ENCODE measurements at regions not wholly inside any gene's neighbourhood (a gene's known extent, or its start where the extent isn't known, plus 50 kb on each side); places are given as distances from the start of the nearest gene placed in this dataset.

- ATAC-seq: no peak
- TF ChIP-seq CTCF (conservative IDR thresholded peaks at IDR 0.05; ENCODE audit: low read depth in 2 of 2) (no peak), JUNB (IDR thresholded peaks at IDR 0.05; ENCODE audit: unreplicated experiment) (no peak), CREB1 (CRISPR knock-in tag; IDR thresholded peaks at IDR 0.05; ENCODE audit: low read depth) (no peak), POLR2AphosphoS5 (IDR thresholded peaks at IDR 0.05; ENCODE audit: low read depth) (no peak), ZNF114 (CRISPR knock-in tag; IDR thresholded peaks at IDR 0.05) (no peak), ZNF331 (CRISPR knock-in tag; IDR thresholded peaks at IDR 0.05; ENCODE audit: low read depth) (no peak), STAT1 (IDR thresholded peaks at IDR 0.05; ENCODE audit: unreplicated experiment) (no peak), ETS1 (IDR thresholded peaks at IDR 0.05) (no peak), EZH2phosphoT487 (IDR thresholded peaks at IDR 0.05; ENCODE audit: unreplicated experiment) (no peak), REST (IDR thresholded peaks at IDR 0.05; ENCODE audit: unreplicated experiment) (no peak), NANOG (IDR thresholded peaks at IDR 0.05; ENCODE audit: borderline replicate concordance) (no peak), EZH2 (IDR thresholded peaks at IDR 0.05; ENCODE audit: low read depth, unreplicated experiment) (no peak)
- TF ChIP-seq, protein P1, sequence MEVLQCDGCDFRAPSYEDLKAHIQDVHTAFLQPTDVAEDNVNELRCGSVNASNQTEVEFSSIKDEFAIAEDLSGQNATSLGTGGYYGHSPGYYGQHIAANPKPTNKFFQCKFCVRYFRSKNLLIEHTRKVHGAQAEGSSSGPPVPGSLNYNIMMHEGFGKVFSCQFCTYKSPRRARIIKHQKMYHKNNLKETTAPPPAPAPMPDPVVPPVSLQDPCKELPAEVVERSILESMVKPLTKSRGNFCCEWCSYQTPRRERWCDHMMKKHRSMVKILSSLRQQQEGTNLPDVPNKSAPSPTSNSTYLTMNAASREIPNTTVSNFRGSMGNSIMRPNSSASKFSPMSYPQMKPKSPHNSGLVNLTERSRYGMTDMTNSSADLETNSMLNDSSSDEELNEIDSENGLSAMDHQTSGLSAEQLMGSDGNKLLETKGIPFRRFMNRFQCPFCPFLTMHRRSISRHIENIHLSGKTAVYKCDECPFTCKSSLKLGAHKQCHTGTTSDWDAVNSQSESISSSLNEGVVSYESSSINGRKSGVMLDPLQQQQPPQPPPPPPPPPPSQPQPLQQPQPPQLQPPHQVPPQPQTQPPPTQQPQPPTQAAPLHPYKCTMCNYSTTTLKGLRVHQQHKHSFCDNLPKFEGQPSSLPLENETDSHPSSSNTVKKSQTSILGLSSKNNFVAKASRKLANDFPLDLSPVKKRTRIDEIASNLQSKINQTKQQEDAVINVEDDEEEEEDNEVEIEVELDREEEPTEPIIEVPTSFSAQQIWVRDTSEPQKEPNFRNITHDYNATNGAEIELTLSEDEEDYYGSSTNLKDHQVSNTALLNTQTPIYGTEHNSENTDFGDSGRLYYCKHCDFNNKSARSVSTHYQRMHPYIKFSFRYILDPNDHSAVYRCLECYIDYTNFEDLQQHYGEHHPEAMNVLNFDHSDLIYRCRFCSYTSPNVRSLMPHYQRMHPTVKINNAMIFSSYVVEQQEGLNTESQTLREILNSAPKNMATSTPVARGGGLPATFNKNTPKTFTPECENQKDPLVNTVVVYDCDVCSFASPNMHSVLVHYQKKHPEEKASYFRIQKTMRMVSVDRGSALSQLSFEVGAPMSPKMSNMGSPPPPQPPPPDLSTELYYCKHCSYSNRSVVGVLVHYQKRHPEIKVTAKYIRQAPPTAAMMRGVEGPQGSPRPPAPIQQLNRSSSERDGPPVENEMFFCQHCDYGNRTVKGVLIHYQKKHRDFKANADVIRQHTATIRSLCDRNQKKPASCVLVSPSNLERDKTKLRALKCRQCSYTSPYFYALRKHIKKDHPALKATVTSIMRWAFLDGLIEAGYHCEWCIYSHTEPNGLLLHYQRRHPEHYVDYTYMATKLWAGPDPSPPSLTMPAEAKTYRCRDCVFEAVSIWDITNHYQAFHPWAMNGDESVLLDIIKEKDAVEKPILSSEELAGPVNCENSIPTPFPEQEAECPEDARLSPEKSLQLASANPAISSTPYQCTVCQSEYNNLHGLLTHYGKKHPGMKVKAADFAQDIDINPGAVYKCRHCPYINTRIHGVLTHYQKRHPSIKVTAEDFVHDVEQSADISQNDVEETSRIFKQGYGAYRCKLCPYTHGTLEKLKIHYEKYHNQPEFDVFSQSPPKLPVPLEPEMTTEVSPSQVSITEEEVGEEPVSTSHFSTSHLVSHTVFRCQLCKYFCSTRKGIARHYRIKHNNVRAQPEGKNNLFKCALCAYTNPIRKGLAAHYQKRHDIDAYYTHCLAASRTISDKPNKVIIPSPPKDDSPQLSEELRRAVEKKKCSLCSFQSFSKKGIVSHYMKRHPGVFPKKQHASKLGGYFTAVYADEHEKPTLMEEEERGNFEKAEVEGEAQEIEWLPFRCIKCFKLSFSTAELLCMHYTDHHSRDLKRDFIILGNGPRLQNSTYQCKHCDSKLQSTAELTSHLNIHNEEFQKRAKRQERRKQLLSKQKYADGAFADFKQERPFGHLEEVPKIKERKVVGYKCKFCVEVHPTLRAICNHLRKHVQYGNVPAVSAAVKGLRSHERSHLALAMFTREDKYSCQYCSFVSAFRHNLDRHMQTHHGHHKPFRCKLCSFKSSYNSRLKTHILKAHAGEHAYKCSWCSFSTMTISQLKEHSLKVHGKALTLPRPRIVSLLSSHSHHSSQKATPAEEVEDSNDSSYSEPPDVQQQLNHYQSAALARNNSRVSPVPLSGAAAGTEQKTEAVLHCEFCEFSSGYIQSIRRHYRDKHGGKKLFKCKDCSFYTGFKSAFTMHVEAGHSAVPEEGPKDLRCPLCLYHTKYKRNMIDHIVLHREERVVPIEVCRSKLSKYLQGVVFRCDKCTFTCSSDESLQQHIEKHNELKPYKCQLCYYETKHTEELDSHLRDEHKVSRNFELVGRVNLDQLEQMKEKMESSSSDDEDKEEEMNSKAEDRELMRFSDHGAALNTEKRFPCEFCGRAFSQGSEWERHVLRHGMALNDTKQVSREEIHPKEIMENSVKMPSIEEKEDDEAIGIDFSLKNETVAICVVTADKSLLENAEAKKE (CRISPR knock-in tag; IDR thresholded peaks at IDR 0.05): no peak
- Mint-ChIP-seq H3K36me3 (ENCODE audit: low read depth) (no peaks in the 10 kb centered on the region), H3K27ac (no peak overlapping the region), H3K9me3 (no peaks in the 10 kb centered on the region), H3K27me3 (ENCODE audit: insufficient read depth, low read depth, poor library complexity) (no peaks in the 10 kb centered on the region), H3K4me1 (peaks cover 12% of the 10 kb centered on the region), H3K4me3 (no peak overlapping the region)
- H3K4me3 ChIP-seq: no peak overlapping the region
- no peaks in the 10 kb centered on the region for H3K36me3 ChIP-seq (ENCODE audit: insufficient read depth)
- H4K20me1 ChIP-seq (replicated peaks; ENCODE audit: insufficient read depth): no peaks in the 10 kb centered on the region
- peaks cover 7% of the 10 kb centered on the region for H3K4me1 ChIP-seq (ENCODE audit: insufficient read depth)
- peaks cover 13% of the 10 kb centered on the region; the same call in 1 of the 2 replicates for H3K9me2 ChIP-seq (ENCODE audit: insufficient read depth)
- no peaks in the 10 kb centered on the region for H3K27me3 ChIP-seq (ENCODE audit: insufficient read depth)
- no peak for DNase-seq (ENCODE audit: low spot score)
- H3K79me2 ChIP-seq (replicated peaks; ENCODE audit: insufficient read depth): no peaks in the 10 kb centered on the region
- no peaks in the 10 kb centered on the region for H3F3A ChIP-seq (replicated peaks; ENCODE audit: low read depth)
- H2AFZ ChIP-seq: no peak overlapping the region
- H3K4me2 ChIP-seq: no peak overlapping the region
- H3K27ac ChIP-seq (ENCODE audit: low read depth): no peak overlapping the region
Observed at GRCh38 chr10:108052981-108053380, 888.5 kb upstream of the SORCS1 start.

All from GM23338 (cell line).